ENCODE measurements at regions not wholly inside any gene's neighbourhood (a gene's known extent, or its start where the extent isn't known, plus 50 kb on each side); places are given as distances from the start of the nearest gene placed in this dataset.
A peak's percentile ranks its signal among the peaks of the same experiment; 100 is the strongest.

DNA sequence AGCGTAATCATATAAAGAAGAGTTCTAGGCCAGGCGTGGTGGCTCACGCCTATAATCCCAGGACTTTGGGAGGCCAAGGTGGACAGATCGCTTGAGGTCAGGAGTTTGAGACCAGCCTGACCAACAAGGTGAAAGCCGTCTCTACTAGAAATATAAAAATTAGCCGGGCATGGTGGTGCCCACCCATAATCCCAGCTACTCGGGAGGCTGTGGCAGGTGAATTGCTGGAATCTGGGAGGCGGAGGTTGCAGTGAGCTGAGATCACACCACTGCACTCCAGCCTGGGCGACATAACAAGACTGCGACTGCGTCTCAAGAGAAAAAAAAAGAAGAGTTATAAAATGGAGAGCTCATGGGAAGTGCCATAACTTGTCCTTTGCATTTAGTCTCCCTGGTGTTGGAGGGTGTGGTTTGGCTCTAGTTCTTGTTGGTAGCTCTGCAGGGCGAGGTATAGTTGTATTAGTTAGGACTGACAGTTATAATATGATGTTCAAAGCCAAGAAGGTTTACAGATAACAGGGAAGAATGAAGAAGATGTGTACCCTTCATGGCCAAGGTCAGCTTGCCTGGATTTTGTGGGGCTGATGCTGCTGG lies 54.8 kb downstream of the UTRN start:
- H3K9me3 ChIP-seq, result no peaks in the 10 kb centered on the region
- DNase-seq, result no peak
- no peaks in the 10 kb centered on the region for H3K36me3 ChIP-seq
- no peak overlapping the region for H3K4me3 ChIP-seq
- no peaks in the 10 kb centered on the region for H3K27me3 ChIP-seq
- H3K4me1 ChIP-seq, result peaks cover 0 to 34% (median 18%) of the 10 kb centered on the region in 4 donors
- H3K27ac ChIP-seq, result peak overlapping the region in 3 of 4 donors; percentile 4 to 47 (median 28)
- TF ChIP-seq POLR2A (IDR thresholded peaks at IDR 0.05), result no peak
- TF ChIP-seq, protein P1, sequence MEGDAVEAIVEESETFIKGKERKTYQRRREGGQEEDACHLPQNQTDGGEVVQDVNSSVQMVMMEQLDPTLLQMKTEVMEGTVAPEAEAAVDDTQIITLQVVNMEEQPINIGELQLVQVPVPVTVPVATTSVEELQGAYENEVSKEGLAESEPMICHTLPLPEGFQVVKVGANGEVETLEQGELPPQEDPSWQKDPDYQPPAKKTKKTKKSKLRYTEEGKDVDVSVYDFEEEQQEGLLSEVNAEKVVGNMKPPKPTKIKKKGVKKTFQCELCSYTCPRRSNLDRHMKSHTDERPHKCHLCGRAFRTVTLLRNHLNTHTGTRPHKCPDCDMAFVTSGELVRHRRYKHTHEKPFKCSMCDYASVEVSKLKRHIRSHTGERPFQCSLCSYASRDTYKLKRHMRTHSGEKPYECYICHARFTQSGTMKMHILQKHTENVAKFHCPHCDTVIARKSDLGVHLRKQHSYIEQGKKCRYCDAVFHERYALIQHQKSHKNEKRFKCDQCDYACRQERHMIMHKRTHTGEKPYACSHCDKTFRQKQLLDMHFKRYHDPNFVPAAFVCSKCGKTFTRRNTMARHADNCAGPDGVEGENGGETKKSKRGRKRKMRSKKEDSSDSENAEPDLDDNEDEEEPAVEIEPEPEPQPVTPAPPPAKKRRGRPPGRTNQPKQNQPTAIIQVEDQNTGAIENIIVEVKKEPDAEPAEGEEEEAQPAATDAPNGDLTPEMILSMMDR (IDR thresholded peaks at IDR 0.05), result no peak

DNA sequence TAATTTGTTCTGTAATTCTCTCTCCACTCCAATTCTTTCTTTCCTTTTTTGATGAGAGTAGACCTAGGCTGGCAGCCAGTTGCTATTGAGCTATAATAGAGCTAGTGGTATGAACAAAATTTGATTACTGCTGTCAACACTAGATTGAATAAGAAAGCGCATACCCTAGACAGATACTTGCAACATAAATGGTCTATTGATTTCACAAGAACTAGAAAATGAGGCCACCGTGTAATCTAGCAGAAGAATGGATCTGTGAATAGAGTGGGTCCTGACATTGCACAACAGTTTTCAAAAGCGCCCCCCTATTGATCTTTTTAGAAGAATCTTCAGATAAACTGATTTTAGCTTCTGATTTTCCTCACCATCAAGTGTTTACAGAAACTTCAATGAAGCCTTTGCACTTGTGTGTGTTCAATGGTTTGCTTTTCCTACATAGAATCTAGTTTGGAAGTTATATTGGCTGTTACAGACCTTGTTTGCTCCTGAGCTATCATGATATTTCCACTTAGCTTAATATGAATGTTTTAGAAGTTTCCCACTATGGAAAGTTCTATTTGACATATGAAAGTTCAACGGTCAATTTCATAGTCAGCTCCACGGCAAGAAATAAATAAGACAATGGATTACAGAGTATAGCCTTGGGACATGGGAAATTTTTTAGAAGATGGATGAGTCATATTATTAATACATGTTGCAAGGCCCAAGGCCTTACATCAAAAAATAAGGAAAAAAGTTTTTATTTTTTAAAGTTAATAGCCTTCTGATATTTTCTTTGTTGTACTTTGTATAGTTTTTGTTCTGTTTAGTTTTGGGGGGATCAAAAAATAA lies 55.6 kb downstream of the UTRN start:
- no peaks in the 10 kb centered on the region for H3K9me3 ChIP-seq
- peak overlapping the region in 1 of 4 donors; percentile 28 for H3K27ac ChIP-seq
- no peak for DNase-seq
- H3K36me3 ChIP-seq, result no peaks in the 10 kb centered on the region
- no peak overlapping the region for H3K4me3 ChIP-seq
- H3K27me3 ChIP-seq, result no peaks in the 10 kb centered on the region
- peaks cover 0 to 32% (median 16%) of the 10 kb centered on the region in 4 donors for H3K4me1 ChIP-seq
- TF ChIP-seq, protein P1 (IDR thresholded peaks at IDR 0.05), result no peak
- no peak for TF ChIP-seq POLR2A (IDR thresholded peaks at IDR 0.05)

DNA sequence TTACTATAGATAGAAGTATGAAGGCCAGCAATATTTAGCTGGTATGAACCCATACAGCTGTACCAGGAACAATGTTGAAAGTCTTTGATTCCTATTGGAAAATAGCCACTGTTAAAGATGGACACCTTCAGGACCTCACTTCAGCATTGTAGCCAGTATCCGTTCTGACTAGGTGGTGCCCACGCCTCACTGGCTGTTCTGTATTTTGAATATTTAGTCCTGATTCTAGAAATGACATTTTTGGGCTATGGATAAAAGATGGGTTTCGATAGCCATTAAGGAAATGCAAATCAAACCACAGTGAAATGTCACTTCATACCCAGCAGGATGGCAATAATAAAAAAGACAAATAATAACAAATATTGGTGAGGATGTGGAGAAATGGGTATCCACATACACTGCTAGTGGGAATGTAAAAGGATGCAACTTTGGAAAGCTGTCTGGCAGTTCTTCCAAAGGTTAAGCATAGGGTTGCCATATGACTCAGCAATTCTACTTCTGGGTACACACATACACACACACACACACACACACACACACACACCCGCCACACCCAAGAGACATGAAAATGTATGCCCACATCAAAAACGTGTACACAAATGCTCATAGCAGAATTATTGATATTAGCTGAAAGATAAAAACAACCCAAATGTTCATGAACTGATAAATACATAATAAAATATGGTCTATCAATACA lies 56.8 kb downstream of the UTRN start:
- TF ChIP-seq, protein P1 (IDR thresholded peaks at IDR 0.05), result no peak
- no peak for TF ChIP-seq POLR2A (IDR thresholded peaks at IDR 0.05)

DNA sequence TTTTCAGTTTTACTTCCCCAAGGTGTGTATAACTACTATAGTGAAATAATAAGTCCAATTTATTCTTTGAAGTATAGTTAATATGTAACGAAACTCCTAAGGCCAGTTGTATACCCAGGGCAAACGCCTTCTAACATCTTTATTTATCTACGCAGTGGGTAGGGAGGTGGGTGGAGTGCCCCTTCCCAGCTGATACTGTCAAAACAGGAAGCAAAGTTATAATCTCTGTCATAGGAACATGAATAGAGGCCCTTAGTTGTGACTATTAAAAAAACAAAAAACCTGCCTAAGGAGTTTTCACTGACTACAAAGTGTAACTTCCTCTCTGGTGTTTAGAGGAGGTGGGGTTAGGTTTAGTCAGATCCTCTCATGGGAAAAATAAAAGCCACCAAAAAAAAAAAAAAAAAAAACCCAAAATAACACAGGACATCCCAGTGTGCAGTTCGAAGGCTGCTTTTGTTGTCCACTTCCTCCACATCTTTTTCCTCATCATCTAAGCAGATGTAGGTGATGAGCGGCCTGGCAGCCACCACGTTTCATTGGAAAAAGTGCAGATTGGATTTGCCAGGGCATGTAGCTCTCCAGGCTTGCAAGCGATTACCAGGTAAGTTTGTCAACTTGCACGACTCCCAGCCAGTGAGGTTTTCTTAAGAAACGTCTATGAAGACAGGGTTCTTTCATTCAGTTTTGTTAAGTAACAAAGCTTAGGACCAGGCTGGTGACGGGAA lies 58.7 kb downstream of the UTRN start:
- Histone ChIP-seq H3K36me3 (no peaks in the 10 kb centered on the region), H3K4me1 (peaks cover 0 to 36% (median 14%) of the 10 kb centered on the region in 4 donors), H3K4me3 (peak overlapping the region; percentile 6 to 41 (median 34)), H3K9me3 (no peaks in the 10 kb centered on the region), H3K27ac (peak overlapping the region; percentile 66 to 79 (median 76)), H3K27me3 (no peaks in the 10 kb centered on the region)
- TF ChIP-seq POLR2A (IDR thresholded peaks at IDR 0.05), result no peak
- TF ChIP-seq, protein P1 (IDR thresholded peaks at IDR 0.05), result no peak
- DNase-seq, result peak in 2 of 3 donors; percentile 65 to 76

More for the DNA sequence above, 56.8 kb downstream of the UTRN start:
- DNase-seq, result no peak
- no peak overlapping the region for H3K27ac ChIP-seq
- peaks cover 0 to 29% (median 16%) of the 10 kb centered on the region in 4 donors for H3K4me1 ChIP-seq
- H3K36me3 ChIP-seq, result no peaks in the 10 kb centered on the region
- no peaks in the 10 kb centered on the region for H3K9me3 ChIP-seq
- H3K27me3 ChIP-seq, result no peaks in the 10 kb centered on the region
- no peak overlapping the region for H3K4me3 ChIP-seq

DNA sequence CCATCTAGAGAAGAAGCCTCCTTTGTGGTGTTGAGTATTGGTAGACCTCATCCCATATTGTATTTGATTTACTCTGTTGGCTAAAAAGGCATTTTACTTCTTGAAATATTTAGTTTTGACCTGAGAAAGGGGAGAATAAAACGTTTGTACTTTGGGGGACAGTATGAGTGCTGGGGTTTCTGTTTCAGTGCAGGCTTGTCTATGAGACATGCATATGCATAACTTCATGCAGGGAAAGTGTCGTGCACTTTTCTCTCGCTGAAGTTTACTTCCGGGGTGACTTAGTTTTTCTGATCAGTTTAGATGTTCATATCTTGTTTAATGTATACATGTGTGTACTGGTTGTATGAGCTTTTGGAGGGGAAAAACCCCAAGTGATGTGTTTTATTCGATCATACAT lies 59.5 kb downstream of the UTRN start:
- H3K9me3 ChIP-seq, result no peaks in the 10 kb centered on the region
- peak overlapping the region; percentile 66 to 79 (median 74) for H3K27ac ChIP-seq
- DNase-seq, result no peak
- peak overlapping the region; percentile 6 to 41 (median 34) for H3K4me3 ChIP-seq
- H3K4me1 ChIP-seq, result peaks cover 0 to 36% (median 14%) of the 10 kb centered on the region in 4 donors
- H3K36me3 ChIP-seq, result no peaks in the 10 kb centered on the region
- TF ChIP-seq POLR2A (IDR thresholded peaks at IDR 0.05), result no peak
- TF ChIP-seq, protein P1 (IDR thresholded peaks at IDR 0.05), result no peak
- H3K27me3 ChIP-seq, result no peaks in the 10 kb centered on the region

Data from Peyer's patch (tissue), 4 donors.